ENCODE measurements at regions not wholly inside any gene's neighbourhood (a gene's known extent, or its start where the extent isn't known, plus 50 kb on each side); places are given as distances from the start of the nearest gene placed in this dataset.

GRCh38 chr1:172778456-172779455 is 119.9 kb downstream of the FASLG start:
- Histone ChIP-seq H3K4me3 (ENCODE audit: low read depth, low read length) (no peak overlapping the region), H3K27me3 (ENCODE audit: control insufficient read depth, insufficient read depth, low read length) (no peaks in the 10 kb centered on the region), H3K36me3 (ENCODE audit: control insufficient read depth, insufficient read depth, low read length) (no peaks in the 10 kb centered on the region)
- no peak for DNase-seq (ENCODE audit: low read depth)
- TF ChIP-seq CTCF (IDR thresholded peaks at IDR 0.05; ENCODE audit: insufficient read depth, low read length, poor library complexity, severe bottlenecking), result no peak

GRCh38 chr1:172779491-172779890 is 120.6 kb downstream of the FASLG start:
- Histone ChIP-seq H3K36me3 (ENCODE audit: control insufficient read depth, insufficient read depth, low read length) (no peaks in the 10 kb centered on the region), H3K27me3 (ENCODE audit: control insufficient read depth, insufficient read depth, low read length) (no peaks in the 10 kb centered on the region), H3K4me3 (ENCODE audit: low read depth, low read length) (no peak overlapping the region)
- TF ChIP-seq CTCF (IDR thresholded peaks at IDR 0.05; ENCODE audit: insufficient read depth, low read length, poor library complexity, severe bottlenecking), result no peak
- DNase-seq (ENCODE audit: low read depth), result no peak

GRCh38 chr1:172781513-172782140 is 122.7 kb downstream of the FASLG start:
- Histone ChIP-seq H3K4me3 (ENCODE audit: low read depth, low read length) (no peak overlapping the region), H3K27me3 (ENCODE audit: control insufficient read depth, insufficient read depth, low read length) (no peaks in the 10 kb centered on the region), H3K36me3 (ENCODE audit: control insufficient read depth, insufficient read depth, low read length) (no peaks in the 10 kb centered on the region)
- DNase-seq (ENCODE audit: low read depth), result no peak
- no peak for TF ChIP-seq CTCF (IDR thresholded peaks at IDR 0.05; ENCODE audit: insufficient read depth, low read length, poor library complexity, severe bottlenecking)

GRCh38 chr1:172789840-172790239 is 130.9 kb downstream of the FASLG start:
- H3K4me3 ChIP-seq (ENCODE audit: low read depth, low read length), result no peak overlapping the region
- no peaks in the 10 kb centered on the region for H3K27me3 ChIP-seq (ENCODE audit: control insufficient read depth, insufficient read depth, low read length)
- no peak for TF ChIP-seq CTCF (IDR thresholded peaks at IDR 0.05; ENCODE audit: insufficient read depth, low read length, poor library complexity, severe bottlenecking)
- H3K36me3 ChIP-seq (ENCODE audit: control insufficient read depth, insufficient read depth, low read length), result no peaks in the 10 kb centered on the region
- no peak for DNase-seq (ENCODE audit: low read depth)

- no peak overlapping the region for H3K4me3 ChIP-seq (ENCODE audit: low read depth, low read length)
- H3K27me3 ChIP-seq (ENCODE audit: control insufficient read depth, insufficient read depth, low read length), result no peaks in the 10 kb centered on the region
- TF ChIP-seq CTCF (IDR thresholded peaks at IDR 0.05; ENCODE audit: insufficient read depth, low read length, poor library complexity, severe bottlenecking), result no peak
- no peaks in the 10 kb centered on the region for H3K36me3 ChIP-seq (ENCODE audit: control insufficient read depth, insufficient read depth, low read length)
- no peak for DNase-seq (ENCODE audit: low read depth)
These were observed 131.3 kb downstream of the FASLG start for GRCh38 chr1:172790245-172790644.
